MM.1S (cell line): ENCODE measurements at regions not wholly inside any gene's neighbourhood (a gene's known extent, or its start where the extent isn't known, plus 50 kb on each side); places are given as distances from the start of the nearest gene placed in this dataset.

Experiments
- CTCF ChIP-seq: fragments of 300-600 bp; sonication (generic); IDR thresholded peaks from 2 replicates; pipeline ENCODE4 v1.5.1; 2016; ENCODE audit warnings: antibody characterized with exemption, low read length, mixed read lengths
- EZH2phosphoT487 ChIP-seq: fragments of 300-600 bp; sonication (generic); IDR thresholded peaks from 2 replicates; pipeline ENCODE4 v1.6.1; 2018; ENCODE audit warnings: antibody characterized with exemption, low read length

GRCh38 chr21:17929510-17929909 is 110.4 kb upstream of the C21orf91 start:
- TF ChIP-seq EZH2phosphoT487, result no peak
- TF ChIP-seq CTCF, result no peak
